Tibial artery (tissue), 4 donors: ENCODE measurements at regions not wholly inside any gene's neighbourhood (a gene's known extent, or its start where the extent isn't known, plus 50 kb on each side); places are given as distances from the start of the nearest gene placed in this dataset.

ENCODE experiments used
- DNase-seq, 2 donors: peaks; one replicate each; pipeline ENCODE4 v3.0.0-alpha.2; 2019
- H3K27ac ChIP-seq, 2 donors: fragments of 200-600 bp; sonication (generic) in 1 of 2; 1 replicate in 1 of 2; 2 replicates in 1 of 2; pipeline ENCODE4 v1.5.1; 2018 to 2019; ENCODE audit warnings: mild to moderate bottlenecking in 1 of 2
- H3K27me3 ChIP-seq, 2 donors: fragments of 200-600 bp; sonication (generic) in 1 of 2; one replicate each; pipeline versions ENCODE4 v1.5.1 to v1.6.0; 2016 to 2019
- H3K36me3 ChIP-seq, 3 donors: fragments of 200-600 bp; sonication (generic) in 2 of 3; one replicate each; pipeline ENCODE4 v1.5.1; 2016 to 2019; ENCODE audit warnings: mild to moderate bottlenecking in 2 of 3
- H3K4me1 ChIP-seq, 4 donors: fragments of 200-600 bp; sonication (generic) in 2 of 4; 1 replicate in 3 of 4; 2 replicates in 1 of 4; pipeline ENCODE4 v1.5.1; 2016 to 2019
- H3K4me3 ChIP-seq, 2 donors: fragments of 200-600 bp; sonication (generic) in 1 of 2; 1 replicate in 1 of 2; 2 replicates in 1 of 2; pipeline ENCODE4 v1.5.1; 2018 to 2019; ENCODE audit warnings: mild to moderate bottlenecking in 2 of 2
- H3K9me3 ChIP-seq, 3 donors: fragments of 200-600 bp; sonication (generic) in 1 of 3; one replicate each; pipeline ENCODE4 v1.5.1; 2016 to 2019
- CTCF ChIP-seq, 2 experiments: fragments of 200-600 bp in 1 of 2; fragments of 450-650 bp in 1 of 2; IDR thresholded peaks; one replicate each; pipeline ENCODE4 v1.5.1; 2017 to 2019; ENCODE audit warnings: antibody characterized with exemption in 2 of 2, mild to moderate bottlenecking in 1 of 2, moderate library complexity in 1 of 2
- intact Hi-C: fragments of 100-400 bp; cut with DNase I; formaldehyde crosslinking; loops from one replicate; pipeline ENCODE4 v1.15.0; 2023; ENCODE audit warnings: low total_unique reads

DNA sequence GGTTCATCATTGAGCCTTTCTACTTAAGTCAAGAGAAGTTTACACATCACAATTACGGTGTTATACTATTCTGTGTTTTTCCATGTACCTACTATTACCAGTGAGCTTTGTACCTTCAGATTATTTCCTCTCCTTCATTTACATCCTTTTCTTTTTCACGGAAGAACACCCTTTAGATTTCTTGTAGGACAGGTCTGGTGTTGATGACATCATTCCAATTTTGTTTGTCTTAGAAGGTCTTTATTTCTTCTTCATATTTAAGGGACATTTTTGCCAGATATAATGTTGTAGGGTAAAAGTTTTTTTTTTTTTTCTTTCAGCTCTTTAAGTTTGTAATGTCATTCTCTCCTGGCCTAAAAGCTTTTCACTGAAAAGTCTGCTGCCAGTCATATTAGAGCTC, 637.1 kb upstream of the RIOK2 start:
- intact Hi-C loops = no loop called here
- no peak for TF ChIP-seq CTCF (IDR thresholded peaks at IDR 0.05)
- H3K4me1 ChIP-seq = no peaks in the 10 kb centered on the region
- H3K27ac ChIP-seq = no peak overlapping the region
- H3K36me3 ChIP-seq = no peaks in the 10 kb centered on the region
- H3K4me3 ChIP-seq = no peak overlapping the region
- DNase-seq = no peak
- no peaks in the 10 kb centered on the region for H3K27me3 ChIP-seq
- no peaks in the 10 kb centered on the region for H3K9me3 ChIP-seq

GRCh38 chr5:97832645-97833296, 649.7 kb upstream of the RIOK2 start:
- no peaks in the 10 kb centered on the region for H3K9me3 ChIP-seq
- DNase-seq = no peak
- H3K27me3 ChIP-seq = no peaks in the 10 kb centered on the region
- H3K4me3 ChIP-seq = no peak overlapping the region
- TF ChIP-seq CTCF (IDR thresholded peaks at IDR 0.05) = no peak
- H3K27ac ChIP-seq = no peak overlapping the region
- no peaks in the 10 kb centered on the region for H3K36me3 ChIP-seq
- intact Hi-C loops = no loop called here
- no peaks in the 10 kb centered on the region for H3K4me1 ChIP-seq

DNA sequence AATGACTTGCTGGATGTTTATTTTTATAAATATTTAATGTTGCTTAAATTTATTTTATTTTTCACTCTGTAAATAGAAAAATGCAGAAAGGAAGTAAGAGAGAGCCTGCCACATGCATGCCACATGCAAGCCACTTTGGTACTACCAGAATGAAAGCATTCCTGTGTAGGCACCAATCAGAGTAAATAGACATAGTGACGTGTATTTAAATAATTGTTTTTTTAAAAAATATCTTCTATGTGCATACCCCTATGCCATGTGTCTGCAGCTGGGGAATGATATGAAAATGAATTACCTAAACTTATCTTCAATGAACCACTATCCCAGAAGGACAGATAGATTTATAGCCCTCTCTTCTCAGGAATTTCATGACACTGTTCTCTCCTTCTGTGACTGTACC, 651.5 kb upstream of the RIOK2 start:
- DNase-seq = no peak
- H3K9me3 ChIP-seq = no peaks in the 10 kb centered on the region
- no peak overlapping the region for H3K4me3 ChIP-seq
- intact Hi-C loops = no loop called here
- H3K36me3 ChIP-seq = no peaks in the 10 kb centered on the region
- no peaks in the 10 kb centered on the region for H3K27me3 ChIP-seq
- no peaks in the 10 kb centered on the region for H3K4me1 ChIP-seq
- no peak for TF ChIP-seq CTCF (IDR thresholded peaks at IDR 0.05)
- no peak overlapping the region for H3K27ac ChIP-seq

DNA sequence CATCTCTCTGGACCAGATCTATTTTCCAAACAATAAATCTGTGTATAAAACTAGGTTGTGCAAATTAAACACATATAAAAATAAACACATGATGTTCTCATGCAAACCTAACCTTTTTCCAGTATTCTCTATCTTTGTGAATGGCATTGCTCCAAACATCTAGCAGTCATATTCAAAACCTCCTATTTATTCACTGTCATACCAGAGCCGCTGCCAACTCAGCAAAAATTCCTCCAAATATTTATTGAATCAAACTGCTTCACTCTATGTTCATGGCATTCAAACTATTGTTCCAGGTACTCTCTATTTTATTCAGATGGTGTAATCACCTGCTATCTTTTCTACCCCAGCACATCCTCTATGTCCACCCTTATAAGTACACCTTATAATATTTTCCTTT, 652.1 kb upstream of the RIOK2 start:
- no peak for TF ChIP-seq CTCF (IDR thresholded peaks at IDR 0.05)
- intact Hi-C loops = no loop called here
- H3K9me3 ChIP-seq = no peaks in the 10 kb centered on the region
- H3K27me3 ChIP-seq = no peaks in the 10 kb centered on the region
- no peak overlapping the region for H3K27ac ChIP-seq
- no peak overlapping the region for H3K4me3 ChIP-seq
- H3K4me1 ChIP-seq = no peaks in the 10 kb centered on the region
- no peaks in the 10 kb centered on the region for H3K36me3 ChIP-seq
- no peak for DNase-seq

DNA sequence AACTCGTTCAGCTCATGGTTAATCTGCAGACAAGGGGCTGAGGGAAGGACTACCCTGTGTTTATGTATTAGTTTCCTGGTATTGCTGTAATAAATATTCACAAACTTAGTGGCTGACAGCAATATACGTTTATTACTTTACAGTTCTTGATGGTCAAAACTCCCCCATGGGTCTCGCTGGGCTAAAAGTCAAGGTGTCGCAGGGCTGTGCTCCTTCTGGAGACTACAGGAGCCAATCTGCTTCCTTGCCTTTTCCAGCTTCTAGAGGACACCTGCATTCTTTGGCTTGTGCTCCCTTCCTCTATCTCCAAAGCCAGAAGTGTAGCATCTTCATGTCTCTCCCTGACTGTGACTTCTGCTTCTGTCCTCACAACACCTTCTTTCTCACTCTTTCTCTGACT, 653.8 kb upstream of the RIOK2 start:
- H3K4me3 ChIP-seq = no peak overlapping the region
- TF ChIP-seq CTCF (IDR thresholded peaks at IDR 0.05) = no peak
- H3K9me3 ChIP-seq = no peaks in the 10 kb centered on the region
- no peaks in the 10 kb centered on the region for H3K36me3 ChIP-seq
- H3K27ac ChIP-seq = no peak overlapping the region
- intact Hi-C loops = no loop called here
- H3K27me3 ChIP-seq = no peaks in the 10 kb centered on the region
- no peak for DNase-seq
- H3K4me1 ChIP-seq = no peaks in the 10 kb centered on the region

GRCh38 chr5:97838214-97838613, 655.2 kb upstream of the RIOK2 start:
- Histone ChIP-seq H3K4me1 (no peaks in the 10 kb centered on the region), H3K27ac (no peak overlapping the region), H3K9me3 (no peaks in the 10 kb centered on the region), H3K4me3 (no peak overlapping the region), H3K27me3 (no peaks in the 10 kb centered on the region), H3K36me3 (no peaks in the 10 kb centered on the region)
- no peak for TF ChIP-seq CTCF (IDR thresholded peaks at IDR 0.05)
- intact Hi-C loops = no loop called here
- no peak for DNase-seq
